B cell (primary cell): ENCODE measurements at regions not wholly inside any gene's neighbourhood (a gene's known extent, or its start where the extent isn't known, plus 50 kb on each side); places are given as distances from the start of the nearest gene placed in this dataset.

Experiments used
- ATAC-seq: fragments of 200-7000 bp; cut with Tn5 transposase; one replicate; pipeline ENCODE4 v1.10.0; 2021; ENCODE audit warnings: low read depth, mild to moderate bottlenecking, moderate number of reproducible peaks, moderate library complexity
- CTCF ChIA-PET: fragments of 350-600 bp; sonication (Branson Sonifier 250); formaldehyde crosslinking; loops from one replicate; lab custom pipeline; 2021; ENCODE audit warnings: antibody characterized with exemption, inconsistent platforms; lab: Charles Lee
- POLR2A ChIA-PET: fragments of 350-600 bp; sonication (Branson Sonifier 250); formaldehyde crosslinking; loops from one replicate; lab custom pipeline; 2021; ENCODE audit warnings: antibody characterized with exemption; lab: Charles Lee
- DNase-seq: peaks from one replicate; pipeline ENCODE4 v3.0.0; 2013
- H2AFZ ChIP-seq: 2 replicates; pipeline ENCODE4 v1.6.1; 2012; ENCODE audit warnings: mild to moderate bottlenecking, low read depth, low read length; ENCODE audit not compliant: insufficient read depth, poor library complexity, severe bottlenecking
- H3K27ac ChIP-seq, 2 donors: 1 replicate in 1 of 2; 2 replicates in 1 of 2; pipeline ENCODE4 v1.5.1; 2012 to 2013; ENCODE audit warnings: low read length in 2 of 2, mild to moderate bottlenecking in 2 of 2, moderate library complexity in 1 of 2
- H3K27me3 ChIP-seq, 4 experiments: fragments of 200-600 bp in 1 of 4; sonication (generic) in 1 of 4; replicated peaks in 1 of 4; 1 replicate in 2 of 4; 2 replicates in 2 of 4; pipeline versions ENCODE4 v1.6.1 to v1.7.0; 2013 to 2016; ENCODE audit warnings: low read length in 3 of 4, mild to moderate bottlenecking in 2 of 4, mixed read lengths in 1 of 4, moderate library complexity in 1 of 4; ENCODE audit not compliant: insufficient read depth in 4 of 4, control insufficient read depth in 3 of 4; ENCODE audit errors: control extremely low read depth in 1 of 4
- H3K36me3 ChIP-seq, 2 experiments: replicated peaks in 1 of 2; 1 replicate in 1 of 2; 2 replicates in 1 of 2; pipeline versions ENCODE4 v1.6.1 to v1.7.1; 2013; ENCODE audit warnings: low read length in 1 of 2; ENCODE audit not compliant: insufficient read depth in 2 of 2, control insufficient read depth in 1 of 2; ENCODE audit errors: control extremely low read depth in 1 of 2, extremely low read depth in 1 of 2
- H3K4me1 ChIP-seq, 2 donors: fragments of 200-600 bp in 1 of 2; sonication (generic) in 1 of 2; 1 replicate in 1 of 2; 2 replicates in 1 of 2; pipeline versions ENCODE4 v1.5.1 to v1.6.1; 2013 to 2017; ENCODE audit warnings: low read length in 2 of 2; ENCODE audit not compliant: control insufficient read depth in 2 of 2, insufficient read depth in 2 of 2
- H3K4me2 ChIP-seq: replicated peaks from 2 replicates; pipeline ENCODE3; 2012; ENCODE audit warnings: mild to moderate bottlenecking, low read depth, low read length; ENCODE audit not compliant: poor library complexity, severe bottlenecking
- H3K4me3 ChIP-seq, 5 experiments: fragments of 200-600 bp in 1 of 5; sonication (generic) in 1 of 5; 1 replicate in 3 of 5; 2 replicates in 2 of 5; pipeline versions ENCODE4 v1.5.1 to v1.7.0; 2011 to 2016; ENCODE audit warnings: low read length in 4 of 5, mild to moderate bottlenecking in 4 of 5, low read depth in 2 of 5, control low read depth in 1 of 5, moderate library complexity in 1 of 5; ENCODE audit not compliant: insufficient read depth in 1 of 5; ENCODE audit errors: control extremely low read depth in 1 of 5, extremely low read depth in 1 of 5
- H3K79me2 ChIP-seq: fragments of 200-600 bp; sonication (generic); one replicate; pipeline ENCODE4 v1.6.0; 2016; ENCODE audit warnings: low read length; ENCODE audit not compliant: control insufficient read depth, insufficient read depth
- H3K9ac ChIP-seq: fragments of 200-600 bp; sonication (generic); 2 replicates; pipeline ENCODE4 v1.6.1; 2017; ENCODE audit warnings: mild to moderate bottlenecking, low read length, moderate library complexity
- H3K9me3 ChIP-seq, 3 donors: one replicate each; pipeline versions ENCODE4 v1.6.1 to v1.7.1; 2013; ENCODE audit warnings: low read length in 2 of 3; ENCODE audit not compliant: control insufficient read depth in 2 of 3, insufficient read depth in 1 of 3; ENCODE audit errors: control extremely low read depth in 1 of 3
- H4K20me1 ChIP-seq: 2 replicates; pipeline ENCODE4 v1.6.0; 2012; ENCODE audit warnings: mild to moderate bottlenecking, low read length; ENCODE audit not compliant: insufficient read depth, control insufficient read depth, poor library complexity, severe bottlenecking
- H3K27ac Mint-ChIP-seq: one replicate; pipeline ENCODE4 v1.8.0; 2021; ENCODE audit warnings: mixed read lengths
- H3K27me3 Mint-ChIP-seq: one replicate; pipeline ENCODE4 v1.8.0; 2021; ENCODE audit warnings: mixed read lengths
- H3K4me1 Mint-ChIP-seq: one replicate; pipeline ENCODE4 v1.8.0; 2021; ENCODE audit warnings: mixed read lengths
- H3K4me3 Mint-ChIP-seq: one replicate; pipeline ENCODE4 v1.8.0; 2021; ENCODE audit warnings: mixed read lengths
- H3K9me3 Mint-ChIP-seq: one replicate; pipeline ENCODE4 v1.8.0; 2022; ENCODE audit warnings: mixed read lengths; ENCODE audit not compliant: insufficient read depth
- CTCF ChIP-seq: fragments of 200-600 bp; IDR thresholded peaks from one replicate; pipeline ENCODE4 v1.8.0; 2022; ENCODE audit warnings: antibody characterized with exemption, mild to moderate bottlenecking
- EZH2 ChIP-seq: IDR thresholded peaks from 2 replicates; pipeline ENCODE4 v1.6.1; 2012; ENCODE audit warnings: borderline replicate concordance, low read depth, mild to moderate bottlenecking, moderate library complexity, low read length; ENCODE audit not compliant: insufficient read depth, poor library complexity, severe bottlenecking
- WGBS: methylation state at CpG from one replicate; pipeline ENCODE4 v1.1.5; 2013; ENCODE audit warnings: missing lambda C conversion rate; ENCODE audit not compliant: insufficient coverage; 5-methylcytosine and 5-hydroxymethylcytosine counted together
- intact Hi-C: fragments of 100-400 bp; cut with micrococcal nuclease; formaldehyde crosslinking; loops from one replicate; pipeline ENCODE4 v1.10.0; 2022

DNA sequence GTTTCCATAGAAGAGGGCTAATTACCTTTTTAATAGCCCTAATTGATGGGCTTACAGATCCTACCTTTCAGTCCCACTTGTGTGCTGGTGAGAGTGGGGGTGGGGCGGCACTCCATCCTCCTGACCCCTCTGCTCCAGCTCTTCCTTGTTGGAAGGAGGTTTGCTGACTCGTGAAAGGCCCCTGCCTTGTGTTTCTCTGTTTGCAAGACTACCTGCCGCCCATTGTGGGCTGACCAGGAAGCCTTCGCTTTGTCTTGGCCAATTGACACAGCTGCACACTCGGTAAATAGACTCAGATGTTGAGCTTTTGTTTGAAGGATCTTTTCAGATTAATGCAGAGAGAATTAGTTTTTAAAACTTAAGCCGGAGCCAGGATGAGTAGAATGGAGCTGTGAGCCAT is 197.3 kb upstream of the HES1 start:
- H3K27ac ChIP-seq = no peak overlapping the region
- ATAC-seq (no peak), DNase-seq (no peak)
- peaks cover 0 to 2% (median 0%) of the 10 kb centered on the region in 4 experiments for H3K27me3 ChIP-seq
- H4K20me1 ChIP-seq = no peaks in the 10 kb centered on the region
- CTCF ChIA-PET = interaction anchor here (0.8 to 1.7 kb wide), 2 partner anchors 9 to 199 kb away, joined by 3 to 4 read pairs; no protein-coding TSS in a partner anchor
- H3K4me2 ChIP-seq = no peak overlapping the region
- no peak overlapping the region for H3K4me3 ChIP-seq
- no peak overlapping the region for H3K4me3 Mint-ChIP-seq
- POLR2A ChIA-PET = no interaction called here
- no peak overlapping the region for H3K27ac Mint-ChIP-seq
- H3K9me3 Mint-ChIP-seq = no peaks in the 10 kb centered on the region
- no peaks in the 10 kb centered on the region for H3K79me2 ChIP-seq
- H3K36me3 ChIP-seq = no peaks in the 10 kb centered on the region
- no peak overlapping the region for H3K9ac ChIP-seq
- H2AFZ ChIP-seq = no peak overlapping the region
- H3K9me3 ChIP-seq = no peaks in the 10 kb centered on the region
- WGBS = 95% methylated on average over 4 of the region's 6 CpGs
- no peaks in the 10 kb centered on the region for H3K4me1 ChIP-seq
- H3K27me3 Mint-ChIP-seq = peaks cover 12% of the 10 kb centered on the region
- H3K4me1 Mint-ChIP-seq = no peaks in the 10 kb centered on the region
- TF ChIP-seq CTCF (no peak), EZH2 (no peak)
- intact Hi-C loops = no loop called here

- Histone ChIP-seq H4K20me1 (no peaks in the 10 kb centered on the region), H3K27me3 (peaks cover 0 to 2% (median 0%) of the 10 kb centered on the region in 4 experiments), H3K27ac (no peak overlapping the region), H3K4me3 (no peak overlapping the region), H2AFZ (no peak overlapping the region), H3K36me3 (no peaks in the 10 kb centered on the region), H3K9me3 (no peaks in the 10 kb centered on the region), H3K9ac (no peak overlapping the region), H3K79me2 (no peaks in the 10 kb centered on the region), H3K4me2 (no peak overlapping the region), H3K4me1 (no peaks in the 10 kb centered on the region)
- Mint-ChIP-seq H3K27ac (no peak overlapping the region), H3K4me1 (no peaks in the 10 kb centered on the region), H3K9me3 (no peaks in the 10 kb centered on the region), H3K4me3 (no peak overlapping the region), H3K27me3 (peaks cover 12% of the 10 kb centered on the region)
- TF ChIP-seq CTCF = no peak
- no peak for TF ChIP-seq EZH2
- ATAC-seq (no peak), DNase-seq (no peak)
- POLR2A ChIA-PET = no interaction called here
- WGBS = no CpG with 5 or more reads among the region's 4 CpGs
- intact Hi-C loops = no loop called here
- CTCF ChIA-PET = interaction anchor here (1.7 kb wide), 1 partner anchor 10 kb away, joined by 4 read pairs; no protein-coding TSS in a partner anchor
These were observed 196.4 kb upstream of the HES1 start for GRCh38 chr3:193939527-193939926.
